Prostate gland (tissue), 2 donors: ENCODE measurements at regions not wholly inside any gene's neighbourhood (a gene's known extent, or its start where the extent isn't known, plus 50 kb on each side); places are given as distances from the start of the nearest gene placed in this dataset.

Source experiments
- POLR2AphosphoS5 ChIP-seq: sonication (generic); formaldehyde crosslinking; IDR thresholded peaks from one replicate; pipeline ENCODE4 v1.6.1; 2017; ENCODE audit warnings: antibody characterized with exemption
- TF ChIP-seq, protein P1 (sequence below), 4 experiments: fragments of 200-600 bp in 2 of 4; fragments of 450-650 bp in 2 of 4; sonication (generic) in 2 of 4; IDR thresholded peaks; 1 replicate in 3 of 4; 2 replicates in 1 of 4; pipeline ENCODE4 v1.5.1; 2016 to 2019; ENCODE audit warnings: antibody characterized with exemption in 4 of 4, mild to moderate bottlenecking in 2 of 4, moderate library complexity in 2 of 4

- TF ChIP-seq, protein P1, sequence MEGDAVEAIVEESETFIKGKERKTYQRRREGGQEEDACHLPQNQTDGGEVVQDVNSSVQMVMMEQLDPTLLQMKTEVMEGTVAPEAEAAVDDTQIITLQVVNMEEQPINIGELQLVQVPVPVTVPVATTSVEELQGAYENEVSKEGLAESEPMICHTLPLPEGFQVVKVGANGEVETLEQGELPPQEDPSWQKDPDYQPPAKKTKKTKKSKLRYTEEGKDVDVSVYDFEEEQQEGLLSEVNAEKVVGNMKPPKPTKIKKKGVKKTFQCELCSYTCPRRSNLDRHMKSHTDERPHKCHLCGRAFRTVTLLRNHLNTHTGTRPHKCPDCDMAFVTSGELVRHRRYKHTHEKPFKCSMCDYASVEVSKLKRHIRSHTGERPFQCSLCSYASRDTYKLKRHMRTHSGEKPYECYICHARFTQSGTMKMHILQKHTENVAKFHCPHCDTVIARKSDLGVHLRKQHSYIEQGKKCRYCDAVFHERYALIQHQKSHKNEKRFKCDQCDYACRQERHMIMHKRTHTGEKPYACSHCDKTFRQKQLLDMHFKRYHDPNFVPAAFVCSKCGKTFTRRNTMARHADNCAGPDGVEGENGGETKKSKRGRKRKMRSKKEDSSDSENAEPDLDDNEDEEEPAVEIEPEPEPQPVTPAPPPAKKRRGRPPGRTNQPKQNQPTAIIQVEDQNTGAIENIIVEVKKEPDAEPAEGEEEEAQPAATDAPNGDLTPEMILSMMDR (IDR thresholded peaks at IDR 0.05): no peak
- TF ChIP-seq POLR2AphosphoS5: no peak
Measured at GRCh38 chr15:47640079-47640478, 77.2 kb upstream of the SEMA6D start.
